VCaP (cell line): ENCODE measurements at regions not wholly inside any gene's neighbourhood (a gene's known extent, or its start where the extent isn't known, plus 50 kb on each side); places are given as distances from the start of the nearest gene placed in this dataset.
A peak's percentile ranks its signal among the peaks of the same experiment; 100 is the strongest.

Experiments used
- H3K27ac ChIP-seq: fragments of 450-650 bp; 2 replicates; pipeline ENCODE4 v1.5.1; 2017
- CTCF ChIP-seq: fragments of 450-650 bp; conservative IDR thresholded peaks from 2 replicates; pipeline ENCODE4 v1.5.1; 2017; ENCODE audit warnings: mild to moderate bottlenecking, moderate library complexity

GRCh38 chr4:43754566-43754965, 694.0 kb downstream of the KCTD8 start:
- no peak overlapping the region for H3K27ac ChIP-seq
- TF ChIP-seq CTCF: no peak

GRCh38 chr4:43757147-43757546, 691.5 kb downstream of the KCTD8 start:
- no peak overlapping the region for H3K27ac ChIP-seq

GRCh38 chr4:43758836-43759235, 689.8 kb downstream of the KCTD8 start:
- no peak for TF ChIP-seq CTCF
- H3K27ac ChIP-seq: no peak overlapping the region

More at GRCh38 chr4:43757147-43757546, 691.5 kb downstream of the KCTD8 start:
- no peak for TF ChIP-seq CTCF

- H3K27ac ChIP-seq: no peak overlapping the region
- TF ChIP-seq CTCF: no peak
These were observed 685.5 kb downstream of the KCTD8 start for GRCh38 chr4:43763029-43763610.

- no peak overlapping the region for H3K27ac ChIP-seq
- no peak for TF ChIP-seq CTCF
These were observed 683.1 kb downstream of the KCTD8 start for GRCh38 chr4:43765514-43765913.

- no peak overlapping the region for H3K27ac ChIP-seq
- no peak for TF ChIP-seq CTCF
These were observed 682.0 kb downstream of the KCTD8 start for GRCh38 chr4:43766648-43767047.

- H3K27ac ChIP-seq: no peak overlapping the region
- peak; percentile 69 for TF ChIP-seq CTCF
These were observed 672.2 kb downstream of the KCTD8 start for GRCh38 chr4:43776371-43776770.
